ENCODE measurements at regions not wholly inside any gene's neighbourhood (a gene's known extent, or its start where the extent isn't known, plus 50 kb on each side); places are given as distances from the start of the nearest gene placed in this dataset.

DNA sequence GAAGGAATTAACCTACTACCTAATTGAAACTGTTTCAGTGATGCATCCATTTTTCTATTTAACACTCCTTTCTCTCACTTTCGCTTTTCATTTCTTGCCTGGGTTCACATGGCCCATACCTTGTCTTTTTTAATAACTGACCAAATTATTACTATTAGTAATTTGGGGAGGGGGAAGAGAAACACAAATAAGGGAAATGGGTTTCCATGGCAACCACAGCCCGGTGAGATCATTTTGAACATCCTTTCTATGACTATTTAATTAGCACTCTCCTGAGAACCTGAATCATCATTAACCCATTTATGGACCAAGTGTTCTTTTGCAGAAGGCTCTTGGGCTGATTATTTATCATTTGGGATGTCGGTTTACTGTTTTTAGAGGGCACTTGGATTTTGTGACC lies 628.2 kb upstream of the SALL1 start:
- DNase-seq (ENCODE audit: low spot score): no peak

DNA sequence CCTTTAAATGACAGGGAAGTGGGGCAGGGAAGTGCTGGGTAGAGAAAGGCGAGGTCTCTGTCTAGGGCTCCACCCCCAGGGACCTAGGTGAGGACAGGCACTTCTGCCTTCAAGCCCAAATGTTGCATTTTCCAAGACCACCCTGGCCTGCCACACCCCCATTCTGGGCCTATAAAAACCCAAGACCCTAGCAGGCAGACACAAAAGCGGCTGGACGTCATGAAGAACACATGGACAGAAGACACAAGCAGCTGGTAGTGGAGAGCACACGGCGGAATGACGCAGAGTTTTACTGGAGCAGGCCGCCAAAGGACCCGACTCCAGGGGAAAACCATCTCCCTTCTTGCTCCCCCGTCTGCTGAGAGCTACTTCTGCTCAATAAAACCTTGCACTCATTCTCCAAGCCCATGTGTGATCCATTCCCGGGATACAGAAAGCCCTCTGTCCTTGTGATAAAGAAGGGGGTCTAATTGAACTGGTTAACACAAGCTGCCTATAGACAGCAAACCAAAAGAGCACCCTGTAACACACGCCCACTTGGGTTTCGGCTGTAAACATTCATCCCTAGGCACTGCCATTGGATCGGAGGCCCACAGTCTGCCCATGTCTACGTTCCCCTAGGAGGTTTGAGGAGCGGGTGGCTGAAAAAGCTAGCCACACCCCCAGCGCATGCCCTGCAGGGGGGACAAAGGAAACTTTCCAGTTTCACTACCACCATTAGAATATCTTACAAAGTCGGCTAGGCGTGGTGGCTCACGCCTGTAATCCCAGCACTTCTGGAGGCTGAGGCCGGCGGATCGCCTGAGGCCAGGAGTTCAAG lies 622.2 kb upstream of the SALL1 start:
- no peak for DNase-seq (ENCODE audit: low spot score)

DNA sequence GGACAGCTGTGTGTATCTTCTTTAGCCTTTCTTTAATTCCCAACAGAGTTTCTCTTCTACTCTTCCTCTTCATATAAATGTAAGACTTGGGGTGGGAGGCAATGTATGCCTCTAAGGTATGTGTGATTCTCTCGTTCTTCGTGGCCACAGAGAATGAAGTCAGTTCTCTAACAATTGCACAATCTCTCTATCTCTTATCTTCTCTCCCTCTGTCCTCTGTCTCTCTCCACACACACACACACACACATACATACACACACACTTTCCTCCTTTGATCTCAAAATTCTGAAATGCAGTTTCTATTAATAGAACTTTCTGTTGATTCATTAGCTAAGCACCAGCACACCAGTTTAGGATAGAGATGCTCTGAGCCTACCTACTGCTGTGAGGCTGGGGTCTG lies 615.7 kb upstream of the SALL1 start:
- DNase-seq (ENCODE audit: low spot score): no peak

DNA sequence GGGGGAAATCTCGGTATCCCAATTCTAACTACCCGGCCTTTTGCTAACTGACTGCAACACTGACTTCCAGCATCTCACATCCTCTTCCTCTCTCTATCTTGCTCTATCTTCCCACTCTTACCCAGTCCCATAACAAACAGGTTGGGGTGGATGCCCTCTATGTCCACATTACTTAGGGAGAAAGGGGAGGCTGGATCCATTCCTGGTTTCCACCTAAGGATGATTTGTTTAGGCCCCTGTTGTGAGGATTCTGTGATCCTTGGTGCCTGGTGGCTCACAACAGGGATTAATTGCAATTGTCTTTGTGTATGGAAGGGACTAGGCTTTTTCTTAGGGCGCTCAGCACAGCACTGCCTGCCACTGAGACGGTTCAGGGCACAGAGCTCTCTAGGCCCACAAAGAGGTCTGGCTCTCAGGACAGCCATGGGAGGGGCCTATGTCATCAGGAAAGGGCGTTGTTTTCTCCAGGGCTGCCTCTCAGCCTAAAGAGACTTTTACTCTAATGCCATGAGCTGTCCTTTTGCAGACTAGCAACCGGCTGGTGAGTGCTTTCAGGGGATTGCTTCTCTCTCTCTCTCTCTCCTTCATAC lies 612.1 kb upstream of the SALL1 start:
- no peak for DNase-seq (ENCODE audit: low spot score)

DNA sequence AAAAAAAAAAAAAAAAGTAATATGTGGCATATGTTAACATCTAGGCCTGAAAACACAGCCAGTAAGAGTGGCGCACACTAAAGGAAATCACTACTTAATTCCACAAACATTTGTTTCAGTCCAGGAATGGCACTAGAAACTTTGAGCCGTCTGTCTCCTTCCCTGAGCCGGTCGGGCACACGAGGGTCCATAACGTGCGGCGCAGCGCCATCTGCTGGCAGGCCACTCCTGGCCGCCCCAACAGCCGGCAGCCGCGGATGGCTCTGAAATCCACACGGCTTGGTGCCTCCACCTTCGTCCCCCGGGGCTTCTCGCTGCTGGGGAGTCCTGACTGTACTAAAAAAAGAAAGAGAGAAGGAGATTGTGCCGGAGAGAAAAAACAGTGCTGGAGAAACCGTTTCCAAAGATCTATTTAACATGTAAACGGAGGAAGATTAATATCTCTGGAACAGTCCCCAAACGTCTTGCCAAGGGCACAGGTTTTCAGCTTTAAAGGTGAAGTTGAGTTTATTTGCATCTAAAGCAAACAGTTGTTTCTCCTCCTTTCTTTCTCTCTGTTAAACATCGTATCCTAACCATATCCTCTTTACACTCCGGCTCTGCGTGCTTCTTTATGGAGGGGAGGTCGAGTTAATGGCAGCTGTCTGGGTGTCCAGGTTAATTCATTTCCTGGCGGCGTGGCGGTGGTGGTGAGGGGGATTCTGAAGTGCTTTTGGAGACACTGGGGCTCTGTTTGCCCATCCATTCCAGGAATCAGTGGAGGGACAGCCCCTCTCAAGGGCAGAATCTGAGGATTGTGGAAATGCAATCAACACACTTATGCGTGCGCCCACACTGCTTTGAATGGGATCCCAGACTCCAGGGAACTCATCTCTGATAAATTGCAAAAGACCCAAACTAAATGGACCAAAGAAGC lies 611.3 kb upstream of the SALL1 start:
- peak; percentile 22 for DNase-seq (ENCODE audit: low spot score)

DNA sequence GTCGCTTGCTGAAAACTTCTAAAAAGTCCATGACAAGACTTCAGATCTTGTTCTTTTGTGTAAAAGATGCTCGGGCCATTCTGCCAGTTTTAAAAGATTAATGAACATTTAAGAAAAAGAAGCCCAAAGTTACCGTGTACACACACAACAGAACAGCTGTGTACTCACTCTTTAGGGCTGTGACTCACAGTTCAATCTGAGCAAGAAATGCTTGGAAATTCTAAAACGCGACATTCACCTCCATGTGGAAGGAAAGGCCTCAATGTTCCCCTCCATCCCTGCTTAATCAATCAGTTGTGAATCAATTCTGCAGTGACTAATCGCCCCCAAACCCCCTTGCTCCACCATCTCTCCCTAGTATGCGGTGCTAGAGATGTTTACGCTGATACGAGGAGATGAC lies 609.9 kb upstream of the SALL1 start:
- DNase-seq (ENCODE audit: low spot score): no peak

DNA sequence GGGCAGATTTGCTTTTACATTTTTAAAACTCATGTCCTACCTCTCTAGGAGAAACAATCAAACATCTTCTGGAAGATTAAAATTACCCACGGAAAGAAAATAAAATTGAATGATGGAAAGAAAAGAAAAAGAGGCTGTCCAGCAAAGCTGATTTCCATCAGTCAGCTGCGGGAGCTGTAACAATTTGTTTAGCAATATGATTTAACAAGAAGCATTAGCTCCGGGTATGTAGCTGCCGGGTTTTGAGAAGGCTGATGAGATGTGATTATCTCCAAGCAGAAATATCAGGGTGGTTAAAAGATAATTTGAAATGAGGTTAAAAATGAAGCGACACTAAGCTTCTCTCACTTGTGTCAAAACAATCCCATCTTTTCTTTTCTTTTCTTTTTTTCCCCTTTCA lies 608.9 kb upstream of the SALL1 start:
- no peak for DNase-seq (ENCODE audit: low spot score)

DNA sequence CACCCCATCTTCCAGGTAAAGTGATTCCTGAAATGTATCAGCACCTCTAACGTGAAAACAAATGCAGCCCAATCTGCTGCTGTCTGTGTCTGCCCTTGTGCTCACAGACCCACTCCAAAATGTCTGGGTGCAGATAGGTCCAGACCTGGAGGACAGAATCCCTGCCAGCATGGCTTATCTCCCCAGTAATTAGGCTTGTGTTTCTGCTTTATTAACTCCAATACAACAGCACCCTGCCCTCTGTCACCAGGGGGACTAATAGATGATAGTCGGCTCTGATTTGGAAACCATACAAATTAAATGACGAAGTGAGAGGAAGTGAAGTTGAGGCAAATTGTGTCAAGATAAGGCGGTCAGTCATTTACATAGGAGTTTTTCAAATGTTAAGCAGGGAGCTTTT lies 608.3 kb upstream of the SALL1 start:
- no peak for DNase-seq (ENCODE audit: low spot score)

DNA sequence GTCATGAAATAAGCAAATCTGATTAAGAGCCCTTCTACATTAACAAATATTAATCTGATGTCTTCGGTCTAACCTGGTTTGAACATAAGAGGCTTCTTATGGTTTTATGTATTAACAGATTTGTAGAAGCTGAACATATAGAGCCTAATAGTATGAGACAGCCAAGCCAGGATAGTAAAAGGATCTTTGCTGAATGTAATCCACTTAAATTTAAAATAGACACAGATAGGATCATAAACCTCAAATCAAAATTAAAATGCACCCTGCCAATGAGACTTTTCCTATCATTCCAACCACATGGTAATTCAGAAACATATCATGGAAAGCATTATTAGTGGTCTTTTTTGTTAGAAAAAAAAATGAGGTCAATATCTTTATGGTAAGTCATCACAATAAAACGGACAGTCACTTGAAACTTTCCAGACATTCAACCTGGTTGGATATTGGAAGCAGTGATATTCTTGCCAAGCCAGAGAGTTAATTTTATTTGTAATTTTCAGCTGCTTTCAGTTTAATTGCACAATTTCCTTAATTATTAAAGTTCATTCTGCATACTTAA lies 606.9 kb upstream of the SALL1 start:
- no peak for DNase-seq (ENCODE audit: low spot score)

DNA sequence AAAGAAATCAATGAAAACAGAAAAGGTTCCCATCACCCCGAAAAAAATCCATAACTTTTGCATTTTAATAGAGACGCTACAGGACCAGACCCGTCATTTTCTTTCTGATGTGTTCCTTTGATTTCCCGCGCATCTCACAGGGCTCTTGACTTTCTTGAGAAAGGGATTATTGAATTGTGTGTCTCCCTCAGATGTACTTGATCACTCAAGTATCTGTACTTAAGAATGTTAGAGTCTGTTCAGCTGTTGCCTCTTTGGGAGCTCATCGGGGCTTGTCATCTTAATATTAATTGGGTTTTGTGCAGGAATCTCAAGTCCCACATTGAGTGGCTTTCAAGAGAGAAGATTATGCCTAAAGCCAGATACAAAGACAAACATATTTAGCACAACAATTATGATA lies 606.4 kb upstream of the SALL1 start:
- DNase-seq (ENCODE audit: low spot score): no peak

DNA sequence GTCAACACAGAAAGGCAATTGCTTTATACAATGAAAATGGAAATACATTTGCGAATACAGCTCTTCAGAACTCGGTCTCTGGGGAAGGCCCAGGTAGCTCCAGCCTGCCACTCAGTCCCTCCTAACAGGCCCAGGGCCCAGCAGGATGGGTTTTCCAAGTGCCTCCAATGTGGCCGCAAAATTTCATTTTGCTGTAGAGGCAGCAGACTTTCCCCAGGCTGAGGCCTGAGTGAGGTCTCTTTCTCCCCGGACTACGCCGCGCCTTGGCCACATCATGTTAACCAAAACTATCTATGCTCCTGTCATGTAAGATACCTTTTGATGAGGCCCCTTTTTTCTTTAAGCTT lies 606.0 kb upstream of the SALL1 start:
- no peak for DNase-seq (ENCODE audit: low spot score)

DNA sequence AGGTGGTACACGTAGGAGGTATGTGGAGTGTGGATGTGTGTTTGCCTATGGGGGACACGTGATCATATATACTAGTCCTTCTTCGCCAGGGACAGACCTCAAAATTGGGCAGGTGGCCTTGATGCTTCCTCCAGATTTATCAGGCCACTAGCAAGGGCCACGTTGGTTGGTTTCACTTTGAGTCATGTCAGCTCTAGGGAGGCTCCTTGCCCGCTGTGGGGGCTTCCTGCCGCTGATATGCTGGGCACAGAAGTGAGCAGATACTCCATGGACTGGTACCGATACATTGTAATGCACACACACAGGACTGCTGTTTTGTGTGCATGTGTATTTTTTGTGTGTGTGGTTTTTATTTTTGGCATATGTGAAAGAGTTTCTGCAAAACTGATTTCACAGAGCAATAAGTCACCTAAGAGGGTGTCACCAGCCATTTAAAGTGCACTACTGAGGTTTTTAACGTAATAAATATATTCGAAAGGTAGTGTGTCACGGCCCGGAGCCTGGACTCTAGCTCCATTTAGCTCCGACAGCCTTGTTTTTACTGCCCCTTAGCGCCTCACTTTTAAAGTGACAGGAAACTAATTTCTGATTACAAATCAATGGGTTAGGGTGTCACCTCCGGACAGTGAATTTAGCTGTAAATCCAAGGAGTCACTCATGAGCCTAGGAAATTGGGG lies 605.5 kb upstream of the SALL1 start:
- DNase-seq (ENCODE audit: low spot score): no peak

DNA sequence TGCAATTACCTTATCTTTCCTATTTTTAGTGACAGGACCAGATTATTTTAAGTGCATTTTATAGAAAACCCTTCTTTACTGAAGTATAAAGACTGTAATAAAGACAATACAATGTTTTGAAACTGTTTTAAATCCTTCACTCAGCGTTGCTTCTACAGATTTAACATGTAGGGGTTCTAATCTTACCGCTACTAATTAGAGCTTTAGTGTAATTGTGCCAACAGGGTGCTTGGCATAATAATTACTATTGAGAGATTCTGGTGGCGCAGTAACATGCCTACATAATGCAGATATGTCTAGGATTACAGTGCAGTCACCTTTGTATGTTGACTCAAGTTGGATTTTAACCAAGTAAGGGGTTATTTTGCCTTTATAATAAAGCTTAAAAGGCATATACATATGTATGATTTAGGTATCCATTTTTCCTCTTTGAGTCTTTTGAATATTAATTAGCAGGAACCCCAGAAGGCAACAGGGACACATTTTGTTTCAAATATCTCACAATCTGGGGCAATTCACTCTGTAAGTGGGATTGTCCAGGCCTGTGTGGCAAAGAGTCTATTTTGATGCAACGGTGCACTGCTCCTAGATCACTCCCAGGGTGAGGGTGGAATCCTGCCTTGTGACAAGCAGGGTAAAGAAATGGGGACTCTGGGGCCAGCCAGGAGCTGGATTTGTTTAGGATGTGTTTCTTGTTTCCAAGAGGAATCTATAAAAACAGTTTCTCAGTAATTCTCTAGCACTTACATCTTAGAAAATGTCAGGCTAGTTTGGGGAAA lies 604.7 kb upstream of the SALL1 start:
- no peak for DNase-seq (ENCODE audit: low spot score)

DNA sequence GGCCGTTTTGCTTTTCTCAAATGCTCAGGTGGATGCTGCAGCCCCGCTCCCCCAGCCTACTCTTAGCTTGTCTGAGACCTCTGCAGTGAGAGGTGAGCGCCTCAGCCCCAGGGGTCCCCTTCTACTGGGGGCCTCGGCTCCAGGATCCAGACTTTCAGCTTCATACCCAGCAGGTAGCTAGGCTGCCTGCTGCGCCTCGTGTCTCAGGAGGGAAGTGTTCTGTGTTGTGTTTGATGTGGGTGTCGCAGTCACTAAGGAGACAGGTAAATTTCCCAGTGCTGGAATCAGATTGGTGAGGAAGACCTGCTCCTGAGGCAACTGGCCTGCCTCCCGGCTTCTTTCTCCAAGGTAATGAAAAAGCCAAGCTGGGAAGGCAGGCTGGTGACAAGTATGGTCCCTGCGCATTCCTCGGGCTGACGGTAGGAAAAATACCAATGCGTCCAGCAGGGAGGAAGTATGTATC lies 604.0 kb upstream of the SALL1 start:
- no peak for DNase-seq (ENCODE audit: low spot score)

DNA sequence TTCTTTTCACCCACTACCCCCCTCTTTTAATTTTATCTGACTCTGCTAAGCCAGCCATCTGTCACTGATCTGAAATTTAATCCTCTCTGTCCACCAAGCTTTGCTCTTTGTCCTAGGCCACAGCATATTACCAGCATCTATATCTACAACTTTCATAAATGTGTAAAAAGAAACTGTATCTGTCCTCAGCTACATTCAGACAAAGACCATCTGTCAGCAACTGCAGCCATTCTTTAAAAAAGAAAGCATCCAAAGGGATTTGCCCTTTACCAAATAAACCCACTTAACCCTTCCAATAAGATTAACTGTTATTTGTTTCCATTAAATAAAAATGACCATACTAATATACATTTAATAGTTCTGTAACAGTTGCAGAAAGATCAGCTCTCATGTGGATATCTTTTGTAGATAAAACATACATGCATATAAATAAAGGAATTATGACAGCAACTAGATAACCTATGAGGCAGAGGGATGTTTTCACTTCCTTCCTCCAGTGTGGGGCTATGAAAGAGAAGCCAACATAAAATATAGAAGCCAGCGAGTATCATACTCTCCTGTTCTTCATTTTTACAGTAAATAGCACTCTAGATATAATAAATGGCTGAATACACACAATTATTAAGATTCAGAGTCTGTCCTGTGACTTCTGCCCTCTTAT lies 602.5 kb upstream of the SALL1 start:
- DNase-seq (ENCODE audit: low spot score): no peak

DNA sequence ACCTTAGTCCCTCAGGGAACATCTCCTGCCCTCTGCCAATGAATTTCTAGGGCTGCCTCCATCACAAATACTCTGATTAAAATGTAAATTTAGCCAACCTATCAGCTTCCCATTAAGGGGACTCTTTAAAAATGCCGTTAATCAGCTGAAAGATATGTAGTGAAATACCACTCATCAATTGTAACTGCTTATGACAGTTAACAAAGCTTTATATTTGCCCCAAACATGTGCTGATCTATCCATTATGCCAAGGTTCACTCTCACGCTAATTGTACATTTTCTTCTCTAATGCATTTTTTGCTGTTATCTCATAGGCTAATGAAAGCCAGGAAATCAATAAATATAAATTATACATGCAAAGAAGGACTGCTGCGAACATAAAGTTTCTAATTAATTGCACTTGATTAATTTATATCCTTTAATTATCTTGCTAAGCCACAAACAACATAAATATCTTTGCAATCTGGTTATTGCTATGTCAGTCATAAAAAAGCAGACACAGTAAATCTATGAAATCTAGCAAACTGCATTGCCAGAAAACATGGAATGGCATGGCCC lies 601.4 kb upstream of the SALL1 start:
- no peak for DNase-seq (ENCODE audit: low spot score)

DNA sequence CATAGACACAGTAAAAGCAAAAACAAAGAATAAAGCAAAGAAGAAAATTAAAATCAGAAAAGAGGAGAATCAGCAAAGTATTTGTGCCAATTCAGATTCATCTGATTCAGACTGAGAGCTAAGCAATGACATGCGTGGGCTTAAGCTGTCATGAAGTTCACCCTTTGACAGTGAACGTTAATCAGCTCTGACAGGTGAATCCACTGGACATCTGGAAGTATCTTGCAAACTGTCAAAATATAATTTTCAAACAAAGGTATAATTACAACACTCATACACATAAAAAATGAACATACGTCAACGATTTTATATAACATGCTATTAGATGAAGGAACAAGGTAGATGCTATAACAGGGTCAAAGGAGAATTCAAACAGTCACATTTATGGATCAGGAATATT lies 596.3 kb upstream of the SALL1 start:
- no peak for DNase-seq (ENCODE audit: low spot score)

DNA sequence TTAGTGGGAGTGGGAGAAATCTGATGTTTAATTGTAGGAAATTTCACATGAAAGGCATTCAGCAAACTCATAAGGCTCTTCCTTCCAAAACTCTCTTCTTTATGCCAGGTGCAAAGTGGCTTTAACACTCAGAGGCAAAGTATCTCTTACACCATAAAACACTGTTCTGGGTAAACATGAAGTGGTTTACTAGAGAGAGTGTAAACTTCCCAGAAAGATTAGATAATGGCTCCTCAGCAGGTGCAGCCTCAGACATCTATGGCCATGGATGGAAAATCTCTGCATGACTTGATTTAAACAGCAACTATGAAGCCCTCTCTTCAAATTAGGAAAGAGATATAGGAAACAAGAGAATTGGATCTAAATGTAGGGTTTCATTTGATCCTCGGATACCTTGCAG lies 583.1 kb upstream of the SALL1 start:
- no peak for DNase-seq (ENCODE audit: low spot score)

DNA sequence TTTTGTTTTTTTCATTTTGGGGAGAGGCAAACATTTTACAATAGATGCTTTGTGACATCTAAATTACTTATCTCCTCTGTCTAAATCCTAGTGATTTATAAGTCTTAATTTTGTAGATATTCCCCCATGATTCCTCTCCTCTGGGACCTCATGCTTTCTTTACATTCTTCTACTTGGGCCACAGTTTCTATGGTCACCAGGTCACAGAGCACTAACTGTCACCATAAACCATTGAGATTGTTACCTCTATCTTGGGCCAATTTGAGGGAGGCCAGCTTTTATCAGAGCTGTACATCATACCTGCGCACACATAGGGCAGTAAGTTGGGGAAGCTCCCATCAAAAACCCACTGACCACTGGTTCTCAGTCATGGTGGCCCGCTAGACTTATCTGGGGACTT lies 582.1 kb upstream of the SALL1 start:
- DNase-seq (ENCODE audit: low spot score): no peak

DNA sequence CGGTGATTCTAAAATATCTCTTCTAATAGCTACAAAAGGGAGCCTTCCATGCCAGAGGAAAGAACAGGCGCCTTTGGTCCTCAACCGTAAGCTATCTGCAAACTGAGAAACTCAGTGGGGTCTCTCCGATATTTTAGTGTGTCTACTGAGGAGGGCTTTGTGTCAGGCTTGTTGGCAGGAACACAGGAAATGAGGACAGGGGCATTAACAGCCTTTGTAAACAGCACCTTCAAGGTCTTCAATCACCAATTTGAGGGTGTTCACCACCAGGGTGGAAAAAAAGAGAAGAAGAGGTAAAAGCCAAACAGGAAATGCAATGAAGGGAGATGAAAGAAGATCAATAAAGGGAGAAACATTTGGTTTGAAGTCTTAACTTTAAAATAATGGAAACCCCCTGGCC lies 580.1 kb upstream of the SALL1 start:
- no peak for DNase-seq (ENCODE audit: low spot score)

Measured in COLO829 (cell line).